MM.1S (cell line): ENCODE measurements at regions not wholly inside any gene's neighbourhood (a gene's known extent, or its start where the extent isn't known, plus 50 kb on each side); places are given as distances from the start of the nearest gene placed in this dataset.

ENCODE experiments used
- DNase-seq: peaks from one replicate; pipeline ENCODE4 v3.0.0-alpha.2; 2015
- H2AFZ ChIP-seq: fragments of 300-600 bp; sonication (generic); 2 replicates; pipeline ENCODE4 v1.6.0; 2016; ENCODE audit warnings: antibody characterized with exemption, low read length
- H3F3A ChIP-seq: fragments of 300-600 bp; sonication (generic); 2 replicates; pipeline ENCODE4 v1.6.1; 2016; ENCODE audit warnings: mild to moderate bottlenecking, antibody characterized with exemption, low read length, moderate library complexity, mixed read lengths; ENCODE audit not compliant: insufficient read depth
- H3K27ac ChIP-seq: fragments of 300-600 bp; sonication (generic); 2 replicates; pipeline ENCODE4 v1.5.1; 2016; ENCODE audit warnings: mild to moderate bottlenecking, low read length
- H3K27me3 ChIP-seq: fragments of 300-600 bp; sonication (generic); replicated peaks from 2 replicates; pipeline ENCODE4 v1.6.0; 2016; ENCODE audit warnings: low read length; ENCODE audit not compliant: insufficient read depth
- H3K36me3 ChIP-seq: fragments of 300-600 bp; sonication (generic); replicated peaks from 2 replicates; pipeline ENCODE4 v1.6.1; 2016; ENCODE audit warnings: mild to moderate bottlenecking, low read length, mixed read lengths; ENCODE audit not compliant: insufficient read depth
- H3K4me1 ChIP-seq: fragments of 300-600 bp; sonication (generic); 2 replicates; pipeline ENCODE4 v1.6.1; 2016; ENCODE audit warnings: low read length, mixed read lengths
- H3K4me2 ChIP-seq: fragments of 300-600 bp; sonication (generic); 2 replicates; pipeline ENCODE4 v1.6.0; 2016; ENCODE audit warnings: low read depth, low read length
- H3K4me3 ChIP-seq: fragments of 300-600 bp; sonication (generic); 2 replicates; pipeline ENCODE4 v1.5.1; 2016; ENCODE audit warnings: low read length, mixed read lengths
- H3K79me2 ChIP-seq: fragments of 300-600 bp; sonication (generic); 2 replicates; pipeline ENCODE4 v1.6.1; 2016; ENCODE audit warnings: mixed run types, low read length, mixed read lengths
- H3K9ac ChIP-seq: fragments of 300-600 bp; sonication (generic); 2 replicates; pipeline ENCODE4 v1.6.1; 2016; ENCODE audit warnings: low read length, mixed read lengths
- H3K9me2 ChIP-seq: fragments of 300-600 bp; sonication (generic); replicated peaks from 2 replicates; pipeline ENCODE4 v1.6.1; 2016; ENCODE audit warnings: mild to moderate bottlenecking, low read length, mixed read lengths; ENCODE audit not compliant: insufficient read depth
- H3K9me3 ChIP-seq: fragments of 300-600 bp; sonication (generic); replicated peaks from 2 replicates; pipeline ENCODE4 v1.6.1; 2016; ENCODE audit warnings: mild to moderate bottlenecking, low read length, mixed read lengths; ENCODE audit not compliant: insufficient read depth
- H4K20me1 ChIP-seq: fragments of 300-600 bp; sonication (generic); 2 replicates; pipeline ENCODE4 v1.6.1; 2016; ENCODE audit warnings: mild to moderate bottlenecking, low read length, moderate library complexity, mixed read lengths; ENCODE audit not compliant: insufficient read depth
- EZH2 ChIP-seq: fragments of 300-600 bp; sonication (generic); optimal IDR thresholded peaks from 2 replicates; pipeline ENCODE3; 2017; ENCODE audit warnings: low read depth, mild to moderate bottlenecking, antibody characterized with exemption, low read length, mixed read lengths
- EZH2phosphoT487 ChIP-seq: fragments of 300-600 bp; sonication (generic); IDR thresholded peaks from 2 replicates; pipeline ENCODE4 v1.6.1; 2018; ENCODE audit warnings: antibody characterized with exemption, low read length
- TF ChIP-seq, protein P1 (sequence below): fragments of 300-600 bp; sonication (generic); IDR thresholded peaks from 2 replicates; pipeline ENCODE4 v1.5.1; 2016; ENCODE audit warnings: antibody characterized with exemption, low read length, mixed read lengths

DNA sequence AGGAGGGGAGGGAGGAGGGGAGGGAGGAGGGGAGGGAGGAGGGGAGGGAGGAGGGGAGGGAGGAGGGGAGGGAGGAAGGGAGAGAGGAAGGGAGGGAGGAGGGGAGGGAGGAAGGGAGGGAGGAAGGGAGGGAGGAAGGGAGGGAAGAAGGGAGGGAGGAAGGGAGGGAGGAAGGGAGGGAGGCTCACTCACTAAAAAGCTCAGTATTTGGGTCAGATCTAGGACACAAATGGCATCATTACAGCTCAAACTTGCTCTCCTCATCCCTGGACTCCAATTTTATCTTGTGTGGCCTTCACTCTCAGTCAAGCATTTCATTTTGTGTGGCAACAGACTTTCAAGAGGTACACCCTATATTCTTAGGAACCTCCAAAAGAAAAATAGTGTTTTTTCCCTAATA is 435.4 kb downstream of the IRS1 start:
- no peaks in the 10 kb centered on the region for H3K9me3 ChIP-seq
- TF ChIP-seq EZH2: no peak
- no peak for TF ChIP-seq EZH2phosphoT487
- TF ChIP-seq, protein P1, sequence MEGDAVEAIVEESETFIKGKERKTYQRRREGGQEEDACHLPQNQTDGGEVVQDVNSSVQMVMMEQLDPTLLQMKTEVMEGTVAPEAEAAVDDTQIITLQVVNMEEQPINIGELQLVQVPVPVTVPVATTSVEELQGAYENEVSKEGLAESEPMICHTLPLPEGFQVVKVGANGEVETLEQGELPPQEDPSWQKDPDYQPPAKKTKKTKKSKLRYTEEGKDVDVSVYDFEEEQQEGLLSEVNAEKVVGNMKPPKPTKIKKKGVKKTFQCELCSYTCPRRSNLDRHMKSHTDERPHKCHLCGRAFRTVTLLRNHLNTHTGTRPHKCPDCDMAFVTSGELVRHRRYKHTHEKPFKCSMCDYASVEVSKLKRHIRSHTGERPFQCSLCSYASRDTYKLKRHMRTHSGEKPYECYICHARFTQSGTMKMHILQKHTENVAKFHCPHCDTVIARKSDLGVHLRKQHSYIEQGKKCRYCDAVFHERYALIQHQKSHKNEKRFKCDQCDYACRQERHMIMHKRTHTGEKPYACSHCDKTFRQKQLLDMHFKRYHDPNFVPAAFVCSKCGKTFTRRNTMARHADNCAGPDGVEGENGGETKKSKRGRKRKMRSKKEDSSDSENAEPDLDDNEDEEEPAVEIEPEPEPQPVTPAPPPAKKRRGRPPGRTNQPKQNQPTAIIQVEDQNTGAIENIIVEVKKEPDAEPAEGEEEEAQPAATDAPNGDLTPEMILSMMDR: no peak
- no peaks in the 10 kb centered on the region for H3K79me2 ChIP-seq
- no peak overlapping the region for H3K27ac ChIP-seq
- no peak overlapping the region for H2AFZ ChIP-seq
- no peak overlapping the region for H3K9ac ChIP-seq
- no peak overlapping the region for H3K4me2 ChIP-seq
- H3K27me3 ChIP-seq: no peaks in the 10 kb centered on the region
- H3K36me3 ChIP-seq: no peaks in the 10 kb centered on the region
- H3F3A ChIP-seq: no peaks in the 10 kb centered on the region
- no peak overlapping the region for H3K4me3 ChIP-seq
- DNase-seq: no peak
- no peaks in the 10 kb centered on the region for H4K20me1 ChIP-seq
- no peaks in the 10 kb centered on the region for H3K4me1 ChIP-seq
- no peaks in the 10 kb centered on the region for H3K9me2 ChIP-seq

DNA sequence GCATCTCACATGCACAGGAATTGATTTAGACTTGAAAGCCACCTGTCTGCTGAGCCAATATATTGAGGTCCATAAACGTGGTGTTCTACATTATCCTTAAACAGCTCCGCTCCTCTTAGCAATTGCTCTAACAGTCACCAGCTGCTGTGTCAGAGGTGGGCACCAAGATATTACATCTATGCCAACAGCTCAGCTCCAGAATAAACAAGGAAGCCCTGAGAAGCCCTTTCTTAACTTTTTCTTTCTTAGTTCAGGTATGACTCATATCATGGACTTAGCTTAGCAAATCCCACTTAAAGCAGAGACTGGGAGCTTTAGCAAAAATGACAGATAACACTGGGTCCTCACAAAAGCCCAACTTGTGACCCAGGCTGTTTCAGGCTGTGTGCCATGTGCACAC is 436.6 kb downstream of the IRS1 start:
- H4K20me1 ChIP-seq: no peaks in the 10 kb centered on the region
- H3K9me2 ChIP-seq: no peaks in the 10 kb centered on the region
- no peaks in the 10 kb centered on the region for H3K79me2 ChIP-seq
- TF ChIP-seq EZH2phosphoT487 (no peak), EZH2 (no peak)
- TF ChIP-seq, protein P1: no peak
- H3K4me1 ChIP-seq: no peaks in the 10 kb centered on the region
- H2AFZ ChIP-seq: no peak overlapping the region
- H3K4me2 ChIP-seq: no peak overlapping the region
- no peak for DNase-seq
- H3K4me3 ChIP-seq: no peak overlapping the region
- H3K9ac ChIP-seq: no peak overlapping the region
- no peak overlapping the region for H3K27ac ChIP-seq
- no peaks in the 10 kb centered on the region for H3F3A ChIP-seq
- H3K9me3 ChIP-seq: no peaks in the 10 kb centered on the region
- no peaks in the 10 kb centered on the region for H3K27me3 ChIP-seq
- H3K36me3 ChIP-seq: no peaks in the 10 kb centered on the region

DNA sequence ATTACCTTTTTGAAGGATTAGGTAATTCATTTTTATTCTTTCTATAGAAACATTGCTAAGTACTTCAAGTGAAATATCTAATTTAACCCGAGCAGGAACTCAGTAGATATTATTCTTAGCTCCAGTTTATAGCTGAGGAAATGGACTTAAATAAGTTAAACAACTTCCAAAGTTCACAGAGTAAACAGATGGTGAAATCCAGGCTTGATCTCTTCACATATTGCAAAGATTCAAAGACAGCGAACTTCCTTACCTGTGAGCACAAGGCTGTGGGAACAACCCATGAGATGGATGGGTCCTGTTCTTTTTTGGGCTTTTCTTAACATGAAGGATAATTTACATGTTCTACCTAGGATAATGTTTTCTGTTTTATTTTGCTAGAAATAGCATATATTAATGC is 439.0 kb downstream of the IRS1 start:
- no peaks in the 10 kb centered on the region for H3K27me3 ChIP-seq
- H3K79me2 ChIP-seq: no peaks in the 10 kb centered on the region
- no peaks in the 10 kb centered on the region for H3K36me3 ChIP-seq
- TF ChIP-seq EZH2 (no peak), EZH2phosphoT487 (no peak)
- TF ChIP-seq, protein P1: no peak
- no peaks in the 10 kb centered on the region for H3K4me1 ChIP-seq
- no peak overlapping the region for H3K27ac ChIP-seq
- no peak overlapping the region for H2AFZ ChIP-seq
- H3K4me2 ChIP-seq: no peak overlapping the region
- H3F3A ChIP-seq: no peaks in the 10 kb centered on the region
- H3K9ac ChIP-seq: no peak overlapping the region
- DNase-seq: no peak
- no peak overlapping the region for H3K4me3 ChIP-seq
- no peaks in the 10 kb centered on the region for H4K20me1 ChIP-seq
- no peaks in the 10 kb centered on the region for H3K9me3 ChIP-seq
- H3K9me2 ChIP-seq: no peaks in the 10 kb centered on the region
